ENCODE measurements at regions not wholly inside any gene's neighbourhood (a gene's known extent, or its start where the extent isn't known, plus 50 kb on each side); places are given as distances from the start of the nearest gene placed in this dataset.

DNA sequence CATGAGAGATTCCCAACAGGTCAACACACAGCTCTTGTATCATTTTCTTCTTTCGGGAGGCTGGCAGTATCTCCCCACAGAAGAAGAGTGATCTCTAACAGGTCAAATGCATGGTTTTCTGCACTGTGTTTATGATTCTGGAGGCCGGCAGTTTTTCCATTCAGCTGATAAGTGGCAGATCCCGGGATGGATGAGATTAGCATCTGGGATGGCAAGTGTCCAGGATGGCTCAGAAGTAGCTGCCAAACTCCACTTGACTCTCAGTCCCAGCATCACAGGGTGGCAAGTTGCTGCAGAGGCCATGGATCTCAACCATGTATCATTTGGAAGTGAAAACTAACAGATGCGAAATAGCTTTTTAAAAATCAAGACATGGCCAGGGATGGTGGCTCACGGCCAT is 97.8 kb upstream of the SLC44A1 start:
- H3K9me3 ChIP-seq (ENCODE audit: control insufficient read depth in 1 of 2, insufficient read depth in 1 of 2, low read length in 2 of 2) = no peaks in the 10 kb centered on the region
- ChIA-PET POLR2A (no interaction called here), CTCF (no interaction called here)
- TF ChIP-seq, protein P1, sequence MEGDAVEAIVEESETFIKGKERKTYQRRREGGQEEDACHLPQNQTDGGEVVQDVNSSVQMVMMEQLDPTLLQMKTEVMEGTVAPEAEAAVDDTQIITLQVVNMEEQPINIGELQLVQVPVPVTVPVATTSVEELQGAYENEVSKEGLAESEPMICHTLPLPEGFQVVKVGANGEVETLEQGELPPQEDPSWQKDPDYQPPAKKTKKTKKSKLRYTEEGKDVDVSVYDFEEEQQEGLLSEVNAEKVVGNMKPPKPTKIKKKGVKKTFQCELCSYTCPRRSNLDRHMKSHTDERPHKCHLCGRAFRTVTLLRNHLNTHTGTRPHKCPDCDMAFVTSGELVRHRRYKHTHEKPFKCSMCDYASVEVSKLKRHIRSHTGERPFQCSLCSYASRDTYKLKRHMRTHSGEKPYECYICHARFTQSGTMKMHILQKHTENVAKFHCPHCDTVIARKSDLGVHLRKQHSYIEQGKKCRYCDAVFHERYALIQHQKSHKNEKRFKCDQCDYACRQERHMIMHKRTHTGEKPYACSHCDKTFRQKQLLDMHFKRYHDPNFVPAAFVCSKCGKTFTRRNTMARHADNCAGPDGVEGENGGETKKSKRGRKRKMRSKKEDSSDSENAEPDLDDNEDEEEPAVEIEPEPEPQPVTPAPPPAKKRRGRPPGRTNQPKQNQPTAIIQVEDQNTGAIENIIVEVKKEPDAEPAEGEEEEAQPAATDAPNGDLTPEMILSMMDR (IDR thresholded peaks at IDR 0.05) = no peak
- DNase-seq = no peak
- intact Hi-C loops (cut with DNase I, micrococcal nuclease) = no loop called here
- H3K27me3 ChIP-seq (ENCODE audit: control insufficient read depth in 1 of 2, insufficient read depth in 2 of 2, low read length in 2 of 2) = no peaks in the 10 kb centered on the region
- no peak overlapping the region for H3K4me3 ChIP-seq (ENCODE audit: low read length)
- no peaks in the 10 kb centered on the region for H3K36me3 ChIP-seq (ENCODE audit: insufficient read depth, low read length)
- Mint-ChIP-seq H3K27me3 (no peaks in the 10 kb centered on the region), H3K4me1 (ENCODE audit: low read depth) (peaks cover 30% of the 10 kb centered on the region), H3K4me3 (no peak overlapping the region), H3K9me3 (no peaks in the 10 kb centered on the region), H3K36me3 (ENCODE audit: low read depth) (no peaks in the 10 kb centered on the region), H3K27ac (no peak overlapping the region)
- no peak overlapping the region for H3K27ac ChIP-seq (ENCODE audit: low read depth in 1 of 2, low read length in 2 of 2)
- no peak for ATAC-seq (ENCODE audit: poor library complexity)
- H3K4me1 ChIP-seq (ENCODE audit: insufficient read depth, low read length) = no peaks in the 10 kb centered on the region

DNA sequence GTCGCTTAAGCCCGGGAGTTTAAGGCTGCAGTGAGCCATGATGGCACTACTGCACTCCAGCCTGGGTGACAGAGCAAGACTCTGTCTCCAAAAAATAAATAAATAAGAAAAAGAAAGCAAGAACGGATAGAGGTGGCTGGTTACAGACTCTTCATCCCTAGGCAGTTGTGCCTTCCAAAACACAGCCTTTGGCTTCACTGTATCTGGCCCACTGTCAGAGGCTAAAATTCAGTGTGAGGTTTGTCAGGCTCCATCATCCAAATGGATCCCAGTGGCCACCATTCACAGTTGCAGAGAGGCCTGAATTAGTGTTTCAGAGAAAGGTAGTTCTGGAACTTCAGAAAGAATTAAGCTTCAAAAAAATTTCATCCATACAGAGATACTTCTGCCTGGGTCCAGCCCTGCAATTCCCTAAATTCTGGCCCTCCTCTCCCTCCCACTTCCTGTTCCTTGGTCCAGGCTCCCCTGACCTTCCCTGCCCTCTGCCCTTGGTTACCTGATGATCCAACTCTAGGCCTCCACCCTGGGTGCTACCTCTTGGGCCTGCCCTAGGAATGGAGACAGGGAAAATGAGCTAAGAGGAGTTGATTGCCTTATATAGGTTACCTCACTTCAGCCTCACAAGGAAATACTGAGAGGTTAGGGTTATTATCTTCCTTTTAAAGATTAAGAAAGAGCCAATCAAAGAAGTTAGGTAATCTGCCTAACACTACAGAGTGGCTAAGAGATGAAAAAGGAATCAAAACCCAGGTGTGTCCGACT is 97.2 kb upstream of the SLC44A1 start:
- no peaks in the 10 kb centered on the region for H3K36me3 ChIP-seq (ENCODE audit: insufficient read depth, low read length)
- POLR2A ChIA-PET = no interaction called here
- no peak for DNase-seq
- Mint-ChIP-seq H3K27ac (no peak overlapping the region), H3K27me3 (no peaks in the 10 kb centered on the region), H3K4me3 (no peak overlapping the region), H3K9me3 (no peaks in the 10 kb centered on the region), H3K4me1 (ENCODE audit: low read depth) (peaks cover 30% of the 10 kb centered on the region), H3K36me3 (ENCODE audit: low read depth) (no peaks in the 10 kb centered on the region)
- no peak overlapping the region for H3K27ac ChIP-seq (ENCODE audit: low read depth in 1 of 2, low read length in 2 of 2)
- no peaks in the 10 kb centered on the region for H3K9me3 ChIP-seq (ENCODE audit: control insufficient read depth in 1 of 2, insufficient read depth in 1 of 2, low read length in 2 of 2)
- TF ChIP-seq, protein P1 (IDR thresholded peaks at IDR 0.05) = no peak
- no peak for ATAC-seq (ENCODE audit: poor library complexity)
- intact Hi-C loops (cut with DNase I, micrococcal nuclease) = no loop called here
- CTCF ChIA-PET = no interaction called here
- H3K4me3 ChIP-seq (ENCODE audit: low read length) = no peak overlapping the region
- no peaks in the 10 kb centered on the region for H3K27me3 ChIP-seq (ENCODE audit: control insufficient read depth in 1 of 2, insufficient read depth in 2 of 2, low read length in 2 of 2)
- H3K4me1 ChIP-seq (ENCODE audit: insufficient read depth, low read length) = no peaks in the 10 kb centered on the region

DNA sequence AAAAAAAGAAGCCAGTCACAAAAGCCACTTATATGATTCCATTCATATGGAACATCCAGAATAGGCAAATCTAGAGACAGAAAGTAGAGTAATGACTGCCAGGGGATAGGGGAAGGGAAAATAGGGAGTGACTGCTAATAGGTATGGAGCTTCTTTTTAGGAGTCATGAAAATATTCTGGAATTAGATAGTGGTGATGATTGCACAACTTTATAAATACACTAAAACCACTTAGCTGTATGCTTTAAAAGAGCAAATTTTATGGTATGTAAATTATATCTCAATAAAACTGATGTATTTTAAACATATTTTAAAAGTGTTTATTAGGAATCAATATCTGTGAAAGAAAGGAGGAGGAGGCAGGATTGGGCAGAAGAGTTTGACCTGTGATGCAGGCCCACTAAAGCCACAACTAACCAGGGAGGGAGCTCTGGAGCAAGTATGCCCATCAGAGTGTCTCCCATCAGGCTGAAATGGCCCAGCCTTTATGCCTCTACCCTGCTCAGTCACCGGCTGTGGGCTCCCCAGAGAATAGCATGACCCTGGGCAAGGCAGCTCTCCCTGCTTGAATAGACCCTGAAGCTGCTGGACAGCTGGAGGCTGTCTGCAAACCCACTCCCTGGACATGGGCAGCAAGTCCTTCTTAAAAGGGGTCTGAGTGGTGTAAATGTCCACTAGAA is 96.0 kb upstream of the SLC44A1 start:
- CTCF ChIA-PET = no interaction called here

More for the DNA sequence above, 96.0 kb upstream of the SLC44A1 start:
- no peak overlapping the region for H3K27ac Mint-ChIP-seq
- TF ChIP-seq, protein P1 (IDR thresholded peaks at IDR 0.05) = no peak
- H3K27me3 Mint-ChIP-seq = no peaks in the 10 kb centered on the region
- DNase-seq = no peak
- H3K36me3 Mint-ChIP-seq (ENCODE audit: low read depth) = no peaks in the 10 kb centered on the region
- H3K4me1 Mint-ChIP-seq (ENCODE audit: low read depth) = peaks cover 31% of the 10 kb centered on the region
- POLR2A ChIA-PET = no interaction called here
- no peaks in the 10 kb centered on the region for H3K9me3 Mint-ChIP-seq
- intact Hi-C loops (cut with DNase I, micrococcal nuclease) = loop anchor here in 1 of 2 experiments (2.0 kb wide), 1 partner anchor 20 kb away; no protein-coding TSS in a partner anchor
- Histone ChIP-seq H3K27me3 (ENCODE audit: control insufficient read depth in 1 of 2, insufficient read depth in 2 of 2, low read length in 2 of 2) (no peaks in the 10 kb centered on the region), H3K27ac (ENCODE audit: low read depth in 1 of 2, low read length in 2 of 2) (no peak overlapping the region), H3K4me1 (ENCODE audit: insufficient read depth, low read length) (no peaks in the 10 kb centered on the region), H3K36me3 (ENCODE audit: insufficient read depth, low read length) (no peaks in the 10 kb centered on the region), H3K9me3 (ENCODE audit: control insufficient read depth in 1 of 2, insufficient read depth in 1 of 2, low read length in 2 of 2) (no peaks in the 10 kb centered on the region), H3K4me3 (ENCODE audit: low read length) (no peak overlapping the region)
- no peak overlapping the region for H3K4me3 Mint-ChIP-seq
- ATAC-seq (ENCODE audit: poor library complexity) = no peak
